ENCODE measurements at regions not wholly inside any gene's neighbourhood (a gene's known extent, or its start where the extent isn't known, plus 50 kb on each side); places are given as distances from the start of the nearest gene placed in this dataset.
"Not testable (repeated sequence)": the region's sequence is repeated elsewhere in the genome, so short reads cannot be mapped to it uniquely, and the experiment has no call there.

GRCh38 chr18:14357553-14358297 lies 185.7 kb downstream of the POTEC start:
- H3K4me1 ChIP-seq; FAIRE-seq; ATAC-seq; H3K36me3 ChIP-seq; DNase-seq; H3K9me3 ChIP-seq; H3K27me3 ChIP-seq; H3K27ac ChIP-seq; H3K4me3 ChIP-seq; intact Hi-C loops (cut with DNase I): not testable (repeated sequence)
- 85 to 86% methylated on average over 22 of the region's 22 CpGs for WGBS, 2 donors

DNA sequence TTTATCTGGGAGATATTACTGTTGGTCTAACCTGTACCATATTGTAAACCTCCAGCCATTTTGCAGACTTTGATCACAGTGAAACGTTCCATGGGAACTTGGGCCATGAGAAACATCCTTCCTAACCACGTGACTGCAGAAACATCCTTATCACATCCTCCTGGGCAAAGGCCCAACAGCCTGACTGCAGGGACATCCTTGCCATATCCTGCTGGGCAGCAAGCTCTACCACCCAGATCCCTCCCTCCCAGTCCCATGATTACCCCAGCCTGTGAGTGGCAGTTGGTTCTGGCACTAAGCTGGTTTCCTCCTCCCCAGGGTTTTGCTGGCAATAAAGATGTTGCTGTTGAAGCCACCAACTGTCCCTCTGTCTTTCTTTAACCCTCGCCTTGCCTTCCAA lies 201.2 kb downstream of the POTEC start:
- H3K27me3 ChIP-seq; intact Hi-C loops (cut with DNase I); ATAC-seq; H3K4me3 ChIP-seq; H3K27ac ChIP-seq; DNase-seq; FAIRE-seq; H3K9me3 ChIP-seq; H3K36me3 ChIP-seq; H3K4me1 ChIP-seq: not testable (repeated sequence)
- 41 to 54% methylated on average over 3 of the region's 3 CpGs for WGBS, 2 donors

- not testable (repeated sequence) for H3K27me3 ChIP-seq, H3K36me3 ChIP-seq, FAIRE-seq, H3K4me1 ChIP-seq, DNase-seq, ATAC-seq, H3K27ac ChIP-seq, H3K9me3 ChIP-seq, H3K4me3 ChIP-seq
- 76 to 88% methylated on average over 6 of the region's 6 CpGs for WGBS, 2 donors
- intact Hi-C loops (cut with DNase I), result loop anchor here in 1 of 3 donors (10.0 kb wide), 1 partner anchor 61 kb away; no protein-coding TSS in a partner anchor
These were observed 203.8 kb upstream of the ZNF519 start for GRCh38 chr18:14336017-14336416.

- WGBS, 2 donors, result 74 to 76% methylated on average over 4 of the region's 4 CpGs
- not testable (repeated sequence) for DNase-seq, H3K27me3 ChIP-seq
These were observed 189.0 kb upstream of the ZNF519 start for GRCh38 chr18:14321217-14321616.

GRCh38 chr18:14301255-14301654 lies 169.0 kb upstream of the ZNF519 start:
- H3K27me3 ChIP-seq; H3K27ac ChIP-seq; intact Hi-C loops (cut with DNase I); DNase-seq; H3K9me3 ChIP-seq; FAIRE-seq; H3K4me1 ChIP-seq; ATAC-seq; H3K36me3 ChIP-seq; H3K4me3 ChIP-seq: not testable (repeated sequence)
- 86 to 90% methylated on average over 7 of the region's 7 CpGs for WGBS, 2 donors

More at GRCh38 chr18:14321217-14321616, 189.0 kb upstream of the ZNF519 start:
- H3K4me3 ChIP-seq; H3K36me3 ChIP-seq; H3K27ac ChIP-seq; H3K9me3 ChIP-seq; H3K4me1 ChIP-seq; FAIRE-seq; ATAC-seq; intact Hi-C loops (cut with DNase I): not testable (repeated sequence)

- H3K4me3 ChIP-seq; ATAC-seq; H3K9me3 ChIP-seq; H3K36me3 ChIP-seq; H3K27me3 ChIP-seq; intact Hi-C loops (cut with DNase I); H3K4me1 ChIP-seq; FAIRE-seq; DNase-seq; H3K27ac ChIP-seq: not testable (repeated sequence)
- 70 to 71% methylated on average over 3 of the region's 3 CpGs for WGBS, 2 donors
These were observed 162.8 kb upstream of the ZNF519 start for GRCh38 chr18:14295081-14295480.

DNA sequence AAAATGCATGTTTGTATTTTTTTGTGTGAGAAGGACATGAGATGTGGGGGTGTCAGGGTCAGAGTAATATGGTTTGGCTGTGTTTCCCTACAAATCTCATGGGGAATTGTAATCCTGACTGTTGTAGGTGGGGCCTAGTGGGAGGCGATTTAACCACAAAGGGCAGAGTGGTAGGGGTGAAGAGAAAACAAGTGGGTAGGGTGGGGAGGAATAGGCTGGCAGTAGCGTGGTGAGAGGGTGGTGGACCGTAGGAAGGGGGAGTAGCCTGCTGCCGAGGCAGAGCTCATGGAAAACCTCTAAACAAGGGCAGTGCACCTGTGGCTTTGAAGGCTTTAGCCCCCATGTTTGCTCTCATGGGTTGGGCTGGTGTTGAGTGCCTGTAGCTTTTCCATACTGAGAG lies 152.8 kb upstream of the ZNF519 start:
- no peak for ATAC-seq

DNA sequence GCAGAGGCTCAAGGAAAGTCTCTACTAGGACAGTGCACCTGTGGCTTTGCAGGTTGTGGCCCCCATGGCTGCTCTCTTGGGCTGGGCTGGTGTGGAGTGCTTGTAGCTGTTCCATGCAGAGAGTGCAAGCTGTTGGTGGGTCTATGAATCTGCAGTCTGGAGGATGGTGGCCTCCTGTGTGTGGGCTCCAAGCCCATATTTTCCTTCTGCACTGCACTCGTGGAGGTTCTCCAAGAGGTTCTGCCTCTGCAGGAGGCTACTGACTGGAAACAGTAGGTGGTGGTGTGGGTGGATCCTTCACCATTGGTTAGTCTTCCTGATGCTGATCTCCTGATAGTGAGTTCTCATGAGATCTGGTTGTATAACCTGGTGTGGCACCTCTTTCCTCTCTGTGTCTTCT lies 143.2 kb upstream of the ZNF519 start:
- not testable (repeated sequence) for FAIRE-seq, H3K27ac ChIP-seq, H3K4me3 ChIP-seq, H3K36me3 ChIP-seq, H3K4me1 ChIP-seq, H3K9me3 ChIP-seq, H3K27me3 ChIP-seq, ATAC-seq, DNase-seq
- WGBS, 2 donors, result 74 to 90% methylated on average over 1 of the region's 1 CpG
- intact Hi-C loops (cut with DNase I), result loop anchor here in 1 of 3 donors (10.0 kb wide), 1 partner anchor 59 kb away; no protein-coding TSS in a partner anchor

More for the DNA sequence above, 152.8 kb upstream of the ZNF519 start:
- Histone ChIP-seq H3K4me3 (no peak overlapping the region), H3K9me3 (no peaks in the 10 kb centered on the region), H3K36me3 (no peaks in the 10 kb centered on the region), H3K4me1 (no peaks in the 10 kb centered on the region), H3K27ac (no peak overlapping the region), H3K27me3 (no peaks in the 10 kb centered on the region)
- FAIRE-seq (no peak), DNase-seq (no peak)
- TF ChIP-seq CTCF (IDR thresholded peaks at IDR 0.05), result no peak
- 74 to 76% methylated on average over 4 of the region's 4 CpGs for WGBS, 2 donors
- intact Hi-C loops (cut with DNase I), result no loop called here

DNA sequence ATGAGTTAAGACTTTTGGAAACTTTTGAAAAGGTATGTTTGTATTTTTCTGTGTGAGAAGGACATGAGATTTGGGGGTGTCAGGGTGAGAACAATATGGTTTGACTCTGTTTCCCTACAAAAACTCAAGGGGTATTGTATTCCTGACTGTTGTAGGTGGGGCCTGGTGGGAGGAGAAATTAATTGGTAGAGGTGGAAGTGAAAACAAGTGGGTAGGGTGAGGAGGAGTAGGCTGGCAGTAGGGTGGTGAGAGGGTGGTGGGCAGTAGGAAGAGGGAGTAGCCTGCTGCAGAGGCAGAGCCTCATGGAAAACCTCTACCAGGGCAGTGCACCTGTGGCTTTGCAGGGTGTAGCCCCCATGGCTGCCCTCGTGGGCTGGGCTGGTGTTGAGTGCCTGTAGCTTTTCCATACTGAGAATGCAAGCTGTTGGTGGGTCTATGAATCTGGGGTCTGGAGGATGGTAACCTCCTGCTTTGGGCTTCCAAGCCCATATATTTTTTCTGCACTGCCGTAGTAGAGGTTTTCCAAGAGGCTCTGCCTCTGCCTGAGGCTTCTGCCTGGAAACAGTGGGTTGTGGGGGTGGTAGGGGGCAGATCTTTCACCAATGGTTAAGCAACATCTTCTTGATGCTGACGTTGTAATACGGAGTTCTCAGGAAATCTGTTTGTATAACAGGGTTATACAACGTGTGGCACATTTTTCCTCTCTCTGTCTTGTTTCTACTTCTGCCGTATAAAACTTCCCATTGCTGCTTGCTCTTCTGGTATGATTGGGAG lies 133.6 kb upstream of the ZNF519 start:
- 61 to 65% methylated on average over 6 of the region's 6 CpGs for WGBS, 2 donors
- not testable (repeated sequence) for DNase-seq, ATAC-seq

GRCh38 chr18:14262786-14263185 lies 130.6 kb upstream of the ZNF519 start:
- FAIRE-seq; H3K4me3 ChIP-seq; intact Hi-C loops (cut with DNase I); H3K36me3 ChIP-seq; H3K9me3 ChIP-seq; H3K27ac ChIP-seq; DNase-seq; ATAC-seq; H3K4me1 ChIP-seq; H3K27me3 ChIP-seq: not testable (repeated sequence)
- 82 to 91% methylated on average over 3 of the region's 3 CpGs for WGBS, 2 donors

More for the DNA sequence above, 133.6 kb upstream of the ZNF519 start:
- FAIRE-seq; H3K36me3 ChIP-seq; H3K27me3 ChIP-seq; H3K4me3 ChIP-seq; H3K27ac ChIP-seq; H3K4me1 ChIP-seq; intact Hi-C loops (cut with DNase I); H3K9me3 ChIP-seq: not testable (repeated sequence)

- H3K4me1 ChIP-seq; H3K4me3 ChIP-seq; H3K9me3 ChIP-seq; DNase-seq; FAIRE-seq; intact Hi-C loops (cut with DNase I); ATAC-seq; H3K36me3 ChIP-seq; H3K27me3 ChIP-seq; H3K27ac ChIP-seq: not testable (repeated sequence)
- 91 to 93% methylated on average over 5 of the region's 5 CpGs for WGBS, 2 donors
These were observed 117.9 kb upstream of the ZNF519 start for GRCh38 chr18:14250084-14250677.

All from pancreas (tissue), 10 donors.